ENCODE measurements at regions not wholly inside any gene's neighbourhood (a gene's known extent, or its start where the extent isn't known, plus 50 kb on each side); places are given as distances from the start of the nearest gene placed in this dataset.

DNA sequence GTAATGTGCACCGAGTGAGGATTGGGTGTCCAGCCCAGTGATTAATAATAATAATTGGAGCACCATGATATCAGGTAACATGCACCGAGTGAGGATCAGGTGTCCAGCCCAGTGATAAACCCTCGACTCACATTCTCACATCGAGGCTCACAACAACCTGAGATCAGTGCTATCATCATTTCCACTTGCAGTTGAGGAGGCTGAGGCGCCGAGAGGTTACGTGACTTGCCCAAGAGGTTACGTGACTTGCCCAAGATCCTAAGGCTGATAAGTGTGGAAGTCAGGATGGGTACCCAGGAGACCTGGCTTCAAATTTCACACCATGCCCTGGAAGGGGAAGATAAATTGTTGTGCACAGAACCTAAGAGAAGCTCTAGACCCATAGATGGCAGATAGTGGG, 189.4 kb downstream of the MED10 start:
- H3K27me3 Mint-ChIP-seq (ENCODE audit: low read depth) = no peaks in the 10 kb centered on the region
- H3K9me3 Mint-ChIP-seq = peaks cover 6% of the 10 kb centered on the region
- H3K36me3 Mint-ChIP-seq = no peaks in the 10 kb centered on the region
- ATAC-seq (no peak), DNase-seq (ENCODE audit: low spot score) (no peak)
- no peak overlapping the region for H3K4me3 Mint-ChIP-seq
- H3K4me1 Mint-ChIP-seq = 0 out of 2 replicates have a peak, but pooled peaks cover 4% of the 10 kb centered on the region
- TF ChIP-seq RORB (CRISPR knock-in tag; IDR thresholded peaks at IDR 0.05) = no peak
- TF ChIP-seq NFATC4 (CRISPR knock-in tag; IDR thresholded peaks at IDR 0.05) = no peak
- TF ChIP-seq KAT7 (CRISPR knock-in tag; IDR thresholded peaks at IDR 0.05; ENCODE audit: borderline replicate concordance) = no peak
- TF ChIP-seq, protein P1, sequence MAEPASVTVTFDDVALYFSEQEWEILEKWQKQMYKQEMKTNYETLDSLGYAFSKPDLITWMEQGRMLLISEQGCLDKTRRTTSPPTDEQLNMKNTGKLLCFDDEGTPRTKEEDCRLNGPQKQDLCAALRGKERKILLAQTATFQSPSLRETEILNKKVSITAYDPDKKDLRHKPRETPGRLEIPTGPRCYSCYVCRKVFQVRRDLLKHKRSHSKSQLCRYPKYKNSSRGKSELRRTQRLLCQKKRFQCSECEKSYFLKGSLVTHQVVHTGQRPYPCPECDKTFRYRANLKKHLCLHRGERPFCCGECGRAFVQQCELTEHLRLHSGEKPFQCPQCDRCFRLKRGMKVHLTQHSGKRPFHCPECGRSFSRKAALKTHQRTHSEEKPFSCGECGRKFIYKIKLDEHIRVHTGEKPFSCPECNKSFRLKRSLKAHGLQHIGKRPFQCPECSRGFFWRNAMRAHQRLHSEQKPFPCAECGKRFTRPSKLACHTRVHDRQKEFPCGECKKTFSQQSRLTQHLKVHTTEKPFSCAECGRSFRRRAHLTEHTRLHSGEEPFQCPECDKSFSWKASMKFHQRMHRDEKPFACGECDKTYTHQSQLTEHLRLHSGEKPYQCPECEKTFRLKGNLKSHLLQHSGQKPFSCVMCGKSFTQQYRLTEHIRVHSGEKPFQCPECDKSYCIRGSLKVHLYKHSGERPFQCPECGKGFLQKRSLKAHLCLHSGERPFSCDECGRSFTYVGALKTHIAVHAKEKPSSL (CRISPR knock-in tag; conservative IDR thresholded peaks at IDR 0.05) = no peak
- no peak for TF ChIP-seq CREM (CRISPR knock-in tag; IDR thresholded peaks at IDR 0.05)
- TF ChIP-seq, protein P2, sequence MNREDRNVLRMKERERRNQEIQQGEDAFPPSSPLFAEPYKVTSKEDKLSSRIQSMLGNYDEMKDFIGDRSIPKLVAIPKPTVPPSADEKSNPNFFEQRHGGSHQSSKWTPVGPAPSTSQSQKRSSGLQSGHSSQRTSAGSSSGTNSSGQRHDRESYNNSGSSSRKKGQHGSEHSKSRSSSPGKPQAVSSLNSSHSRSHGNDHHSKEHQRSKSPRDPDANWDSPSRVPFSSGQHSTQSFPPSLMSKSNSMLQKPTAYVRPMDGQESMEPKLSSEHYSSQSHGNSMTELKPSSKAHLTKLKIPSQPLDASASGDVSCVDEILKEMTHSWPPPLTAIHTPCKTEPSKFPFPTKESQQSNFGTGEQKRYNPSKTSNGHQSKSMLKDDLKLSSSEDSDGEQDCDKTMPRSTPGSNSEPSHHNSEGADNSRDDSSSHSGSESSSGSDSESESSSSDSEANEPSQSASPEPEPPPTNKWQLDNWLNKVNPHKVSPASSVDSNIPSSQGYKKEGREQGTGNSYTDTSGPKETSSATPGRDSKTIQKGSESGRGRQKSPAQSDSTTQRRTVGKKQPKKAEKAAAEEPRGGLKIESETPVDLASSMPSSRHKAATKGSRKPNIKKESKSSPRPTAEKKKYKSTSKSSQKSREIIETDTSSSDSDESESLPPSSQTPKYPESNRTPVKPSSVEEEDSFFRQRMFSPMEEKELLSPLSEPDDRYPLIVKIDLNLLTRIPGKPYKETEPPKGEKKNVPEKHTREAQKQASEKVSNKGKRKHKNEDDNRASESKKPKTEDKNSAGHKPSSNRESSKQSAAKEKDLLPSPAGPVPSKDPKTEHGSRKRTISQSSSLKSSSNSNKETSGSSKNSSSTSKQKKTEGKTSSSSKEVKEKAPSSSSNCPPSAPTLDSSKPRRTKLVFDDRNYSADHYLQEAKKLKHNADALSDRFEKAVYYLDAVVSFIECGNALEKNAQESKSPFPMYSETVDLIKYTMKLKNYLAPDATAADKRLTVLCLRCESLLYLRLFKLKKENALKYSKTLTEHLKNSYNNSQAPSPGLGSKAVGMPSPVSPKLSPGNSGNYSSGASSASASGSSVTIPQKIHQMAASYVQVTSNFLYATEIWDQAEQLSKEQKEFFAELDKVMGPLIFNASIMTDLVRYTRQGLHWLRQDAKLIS (CRISPR knock-in tag; IDR thresholded peaks at IDR 0.05; ENCODE audit: borderline replicate concordance) = no peak
- TF ChIP-seq ZNF396 (CRISPR knock-in tag; IDR thresholded peaks at IDR 0.05; ENCODE audit: borderline replicate concordance) = no peak
- TF ChIP-seq ZNF263 (CRISPR knock-in tag; IDR thresholded peaks at IDR 0.05; ENCODE audit: low read depth) = no peak
- no peak for TF ChIP-seq JUN (CRISPR knock-in tag; IDR thresholded peaks at IDR 0.05)
- TF ChIP-seq ATF1 (CRISPR knock-in tag; IDR thresholded peaks at IDR 0.05) = no peak
- no peak for TF ChIP-seq TEAD4 (CRISPR knock-in tag; IDR thresholded peaks at IDR 0.05)
- no peak for TF ChIP-seq ZBTB21 (CRISPR knock-in tag; IDR thresholded peaks at IDR 0.05; ENCODE audit: borderline replicate concordance)
- TF ChIP-seq, protein P3, sequence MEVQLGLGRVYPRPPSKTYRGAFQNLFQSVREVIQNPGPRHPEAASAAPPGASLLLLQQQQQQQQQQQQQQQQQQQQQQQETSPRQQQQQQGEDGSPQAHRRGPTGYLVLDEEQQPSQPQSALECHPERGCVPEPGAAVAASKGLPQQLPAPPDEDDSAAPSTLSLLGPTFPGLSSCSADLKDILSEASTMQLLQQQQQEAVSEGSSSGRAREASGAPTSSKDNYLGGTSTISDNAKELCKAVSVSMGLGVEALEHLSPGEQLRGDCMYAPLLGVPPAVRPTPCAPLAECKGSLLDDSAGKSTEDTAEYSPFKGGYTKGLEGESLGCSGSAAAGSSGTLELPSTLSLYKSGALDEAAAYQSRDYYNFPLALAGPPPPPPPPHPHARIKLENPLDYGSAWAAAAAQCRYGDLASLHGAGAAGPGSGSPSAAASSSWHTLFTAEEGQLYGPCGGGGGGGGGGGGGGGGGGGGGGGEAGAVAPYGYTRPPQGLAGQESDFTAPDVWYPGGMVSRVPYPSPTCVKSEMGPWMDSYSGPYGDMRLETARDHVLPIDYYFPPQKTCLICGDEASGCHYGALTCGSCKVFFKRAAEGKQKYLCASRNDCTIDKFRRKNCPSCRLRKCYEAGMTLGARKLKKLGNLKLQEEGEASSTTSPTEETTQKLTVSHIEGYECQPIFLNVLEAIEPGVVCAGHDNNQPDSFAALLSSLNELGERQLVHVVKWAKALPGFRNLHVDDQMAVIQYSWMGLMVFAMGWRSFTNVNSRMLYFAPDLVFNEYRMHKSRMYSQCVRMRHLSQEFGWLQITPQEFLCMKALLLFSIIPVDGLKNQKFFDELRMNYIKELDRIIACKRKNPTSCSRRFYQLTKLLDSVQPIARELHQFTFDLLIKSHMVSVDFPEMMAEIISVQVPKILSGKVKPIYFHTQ (CRISPR knock-in tag; IDR thresholded peaks at IDR 0.05) = no peak
- no peak overlapping the region for H3K27ac Mint-ChIP-seq
- ChIA-PET CTCF (no interaction called here), POLR2A (no interaction called here)

DNA sequence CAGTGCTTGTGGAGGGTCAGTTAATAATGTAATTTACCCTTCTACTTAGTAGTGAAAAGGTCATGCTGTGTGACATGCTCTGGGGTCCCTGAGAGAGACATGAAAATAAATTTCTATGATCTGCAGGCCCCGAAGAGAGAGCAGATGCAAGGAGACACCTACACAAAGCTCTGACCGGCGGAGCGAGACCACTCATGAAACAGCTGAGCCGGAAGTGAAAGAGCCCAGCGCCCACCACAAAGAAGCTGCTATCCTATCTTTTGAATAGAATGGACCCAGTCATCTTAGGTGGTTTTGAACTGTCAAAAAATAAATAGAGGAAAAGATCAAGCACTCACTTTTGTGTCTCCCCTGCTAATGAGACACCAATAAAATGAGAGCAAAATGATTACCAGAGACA, 190.0 kb downstream of the MED10 start:
- POLR2A ChIA-PET = no interaction called here
- DNase-seq (ENCODE audit: low spot score) = no peak
- ATAC-seq = no peak
- Mint-ChIP-seq H3K9me3 (peaks cover 6% of the 10 kb centered on the region), H3K27me3 (ENCODE audit: low read depth) (no peaks in the 10 kb centered on the region), H3K27ac (no peak overlapping the region), H3K4me1 (0 out of 2 replicates have a peak, but pooled peaks cover 2% of the 10 kb centered on the region), H3K36me3 (no peaks in the 10 kb centered on the region), H3K4me3 (no peak overlapping the region)
- CTCF ChIA-PET = no interaction called here
- TF ChIP-seq MLX (CRISPR knock-in tag; IDR thresholded peaks at IDR 0.05) (no peak), NFE2L1 (CRISPR knock-in tag; IDR thresholded peaks at IDR 0.05) (no peak), HMGA2 (CRISPR knock-in tag; IDR thresholded peaks at IDR 0.05) (no peak), KAT7 (CRISPR knock-in tag; IDR thresholded peaks at IDR 0.05; ENCODE audit: borderline replicate concordance) (no peak), E2F1 (CRISPR knock-in tag; IDR thresholded peaks at IDR 0.05) (no peak), RORB (CRISPR knock-in tag; IDR thresholded peaks at IDR 0.05) (no peak), ZNF532 (CRISPR knock-in tag; IDR thresholded peaks at IDR 0.05; ENCODE audit: borderline replicate concordance) (no peak), ZNF317 (CRISPR knock-in tag; IDR thresholded peaks at IDR 0.05; ENCODE audit: borderline replicate concordance, low read depth) (no peak)
- TF ChIP-seq, protein P4, sequence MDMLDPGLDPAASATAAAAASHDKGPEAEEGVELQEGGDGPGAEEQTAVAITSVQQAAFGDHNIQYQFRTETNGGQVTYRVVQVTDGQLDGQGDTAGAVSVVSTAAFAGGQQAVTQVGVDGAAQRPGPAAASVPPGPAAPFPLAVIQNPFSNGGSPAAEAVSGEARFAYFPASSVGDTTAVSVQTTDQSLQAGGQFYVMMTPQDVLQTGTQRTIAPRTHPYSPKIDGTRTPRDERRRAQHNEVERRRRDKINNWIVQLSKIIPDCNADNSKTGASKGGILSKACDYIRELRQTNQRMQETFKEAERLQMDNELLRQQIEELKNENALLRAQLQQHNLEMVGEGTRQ (CRISPR knock-in tag; IDR thresholded peaks at IDR 0.05) = no peak
